NOMO-1 treated with dmso at 0.1 percent for 144 hours (cell line): ENCODE measurements at regions not wholly inside any gene's neighbourhood (a gene's known extent, or its start where the extent isn't known, plus 50 kb on each side); places are given as distances from the start of the nearest gene placed in this dataset.

Source experiments
- DNase-seq: peaks from one replicate; lab custom pipeline; 2025; ENCODE audit not compliant: unreplicated experiment; lab: John Stamatoyannopoulos, UW

DNA sequence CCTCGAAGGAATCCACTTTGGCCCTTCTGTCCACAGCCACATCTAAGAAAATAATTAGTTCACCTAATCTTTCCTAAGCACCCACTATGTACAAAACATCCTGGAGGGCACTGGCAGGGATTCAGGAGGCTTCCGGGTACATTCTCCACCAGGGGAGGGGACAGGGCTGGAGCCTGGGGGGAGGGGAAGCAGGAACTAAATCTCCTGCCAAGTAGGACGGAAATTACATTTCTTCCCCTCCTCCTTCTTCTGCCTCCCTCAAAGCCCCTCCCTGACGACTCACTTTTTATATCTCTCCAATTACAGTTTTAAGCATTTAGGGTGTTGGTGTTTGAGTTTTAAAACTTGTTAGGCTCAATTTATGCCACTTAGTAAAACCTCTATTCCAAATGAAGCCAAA lies 203.1 kb downstream of the BCOR start:
- no peak for DNase-seq

DNA sequence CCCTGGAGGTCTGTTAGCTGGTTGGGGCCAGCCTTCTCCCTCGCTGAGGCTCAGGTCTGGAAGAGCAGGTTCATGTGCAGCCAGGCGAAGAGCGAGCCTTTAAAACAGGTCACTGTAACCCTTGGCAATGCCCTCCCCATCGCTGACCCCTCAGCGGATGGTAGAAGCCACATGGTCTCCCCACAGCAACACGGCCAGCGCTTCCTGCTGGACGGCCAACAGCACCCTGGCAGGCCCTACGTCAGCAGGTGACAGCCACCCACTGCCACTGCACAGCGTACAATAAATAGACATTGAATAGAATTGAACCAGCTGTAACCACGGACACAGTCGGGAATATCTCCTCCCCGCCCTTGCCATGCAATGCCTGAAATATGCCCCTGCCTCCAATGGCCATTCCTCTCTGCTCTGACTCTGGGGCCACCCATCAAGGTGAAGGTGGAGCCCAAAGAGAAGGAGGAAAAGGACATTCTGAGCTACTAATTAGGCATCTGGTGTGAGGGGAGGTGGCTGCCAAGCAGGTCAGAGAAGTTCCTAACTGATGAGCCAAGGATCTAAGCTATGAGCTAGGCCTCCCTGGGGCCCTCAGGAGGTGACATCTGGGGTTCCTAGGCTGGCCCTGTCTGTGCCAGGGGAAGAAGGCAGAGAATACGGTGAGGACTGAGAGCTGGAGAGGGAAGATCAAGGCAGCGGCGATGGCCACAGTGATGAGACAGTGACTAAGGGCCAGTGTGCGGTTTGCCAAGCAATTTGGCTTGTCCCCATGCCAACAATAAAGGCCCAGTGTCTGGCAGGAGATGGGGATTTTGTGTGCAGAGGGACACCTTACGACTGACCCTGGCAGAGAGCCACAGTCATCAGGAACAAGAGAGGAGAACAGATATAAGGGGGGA lies 202.3 kb downstream of the BCOR start:
- no peak for DNase-seq

DNA sequence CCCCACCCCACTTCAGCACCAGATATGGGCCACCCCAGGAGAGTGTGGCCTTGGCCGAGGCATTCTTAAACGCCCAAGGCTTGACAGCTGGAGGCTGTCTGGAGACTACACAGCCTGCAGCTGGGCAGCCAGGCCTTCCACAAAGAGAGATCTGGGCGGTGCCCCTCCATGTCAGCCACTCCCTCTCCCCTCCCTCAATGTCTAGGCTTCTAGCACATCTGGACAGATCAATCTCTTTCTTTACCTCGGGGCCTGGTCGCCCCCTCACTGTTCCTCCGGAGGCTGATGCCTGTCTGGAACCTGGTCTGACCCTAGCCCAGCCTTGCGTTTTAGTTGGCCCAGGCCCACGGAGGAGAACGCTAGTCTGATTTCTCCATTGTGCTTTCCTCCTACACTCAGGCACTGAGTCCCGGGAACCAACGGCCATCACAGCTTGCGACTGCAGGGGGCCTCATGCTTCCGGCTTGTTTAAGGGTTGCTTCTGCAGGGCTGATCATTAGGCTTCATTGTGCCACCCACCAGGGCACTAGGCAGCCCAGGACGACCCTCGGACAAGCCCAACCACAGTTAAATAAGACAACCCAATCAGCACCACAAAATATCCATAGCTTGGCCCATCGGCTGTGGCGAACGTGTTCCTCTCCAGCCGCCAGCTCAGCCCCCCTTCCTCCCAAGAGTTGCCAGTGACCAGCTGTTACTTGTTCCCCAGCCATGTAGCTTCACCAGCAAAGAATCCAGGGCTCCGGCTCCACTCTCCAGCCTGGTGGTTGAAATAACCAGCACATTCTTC lies 200.6 kb downstream of the BCOR start:
- no peak for DNase-seq

DNA sequence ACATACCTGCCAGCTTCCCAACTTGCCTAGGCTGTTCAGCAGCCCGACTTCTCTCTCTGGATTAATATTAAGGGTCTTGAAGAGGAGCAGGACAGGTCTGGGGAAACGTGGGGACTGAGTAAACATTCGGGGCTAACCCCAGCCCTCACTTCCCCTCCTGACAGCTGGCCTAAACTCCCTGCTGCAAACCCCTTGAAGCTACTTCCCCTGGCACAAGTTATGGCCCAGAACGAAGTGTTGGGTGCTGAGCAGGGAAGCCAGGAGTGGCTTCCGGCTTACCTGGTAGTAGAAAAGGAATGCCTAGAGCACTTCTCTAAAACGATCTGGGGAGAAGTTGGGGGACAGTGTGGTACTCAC lies 200.0 kb downstream of the BCOR start:
- no peak for DNase-seq

DNA sequence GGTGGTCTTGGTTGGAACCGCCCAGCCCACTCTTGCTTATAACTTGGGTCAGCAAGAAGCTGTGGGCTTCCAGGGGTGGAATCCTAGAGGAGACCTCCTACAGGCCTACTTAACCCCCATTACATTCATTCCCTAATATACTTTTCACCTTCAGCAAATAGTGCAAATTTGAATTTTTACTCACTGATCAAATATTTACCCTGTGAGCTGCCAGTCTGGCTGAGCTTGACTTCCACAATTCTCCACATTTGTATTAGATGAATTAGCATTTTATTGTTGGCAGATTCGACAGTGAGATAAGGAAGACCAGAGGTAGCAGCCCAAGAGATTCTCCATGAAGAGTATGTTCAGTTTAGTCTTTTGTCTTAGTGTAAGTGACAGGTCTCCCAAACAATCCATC lies 199.6 kb downstream of the BCOR start:
- no peak for DNase-seq

DNA sequence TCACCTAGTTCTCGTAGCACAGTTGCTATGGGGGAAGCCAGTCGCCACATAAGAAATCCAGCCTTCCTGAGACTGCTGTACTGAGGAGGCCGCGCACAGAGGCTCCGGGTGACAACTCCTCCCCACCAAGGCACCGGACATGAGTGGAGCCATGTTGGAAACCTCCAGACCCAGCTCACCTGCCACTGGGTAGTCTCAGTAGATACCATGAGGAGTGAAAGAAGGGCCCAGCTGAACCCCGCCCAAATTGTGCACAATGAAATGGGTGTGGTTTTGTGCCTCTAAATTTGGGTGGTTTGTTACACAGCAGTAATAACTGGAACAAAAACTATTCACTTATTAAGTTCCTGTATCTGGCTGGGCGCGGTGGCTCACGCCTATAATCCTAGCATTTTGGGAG lies 198.7 kb downstream of the BCOR start:
- DNase-seq: no peak

DNA sequence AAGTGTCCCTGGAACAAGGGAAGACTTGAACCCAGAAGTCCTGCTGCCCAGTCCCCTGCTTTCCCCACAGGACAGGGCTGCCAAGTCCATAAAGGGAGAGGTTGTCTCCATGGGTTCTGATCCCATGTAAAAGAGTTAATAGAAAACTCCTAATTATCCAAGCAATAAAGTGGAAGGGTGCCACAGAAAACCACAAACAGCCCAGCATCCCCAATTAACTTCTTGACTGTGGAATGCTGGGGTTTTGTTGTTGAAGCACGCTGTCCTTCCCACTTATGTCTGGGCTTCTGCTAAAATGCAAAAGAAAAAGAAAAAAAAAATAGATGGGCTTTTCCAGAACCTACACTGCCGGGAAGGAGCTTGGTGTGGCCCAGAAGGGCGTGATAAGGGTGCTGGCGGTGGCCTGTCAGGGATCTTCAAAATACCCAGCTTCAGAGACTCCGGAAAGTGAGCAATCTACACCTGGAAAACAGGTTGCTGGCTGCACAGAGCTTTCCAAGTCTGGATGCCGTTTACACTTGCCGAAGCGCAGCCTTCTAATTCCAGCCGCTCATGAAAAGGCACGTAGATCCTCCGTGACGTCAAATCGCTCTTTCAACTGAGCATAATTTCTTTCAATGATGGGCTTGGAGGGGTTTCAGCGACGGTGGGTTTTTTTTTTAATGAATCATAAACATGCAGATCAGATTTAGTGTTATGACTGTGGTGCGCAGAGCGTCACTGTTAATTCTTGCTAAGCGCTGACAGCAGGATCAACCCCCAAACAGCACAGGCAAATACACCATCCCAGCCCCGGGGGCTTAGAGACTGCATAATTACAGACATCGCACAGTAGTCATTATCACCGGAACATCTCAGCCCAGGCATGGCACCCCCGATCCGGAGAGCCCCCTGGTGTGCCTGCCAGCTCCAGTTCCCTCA lies 197.6 kb downstream of the BCOR start:
- no peak for DNase-seq

DNA sequence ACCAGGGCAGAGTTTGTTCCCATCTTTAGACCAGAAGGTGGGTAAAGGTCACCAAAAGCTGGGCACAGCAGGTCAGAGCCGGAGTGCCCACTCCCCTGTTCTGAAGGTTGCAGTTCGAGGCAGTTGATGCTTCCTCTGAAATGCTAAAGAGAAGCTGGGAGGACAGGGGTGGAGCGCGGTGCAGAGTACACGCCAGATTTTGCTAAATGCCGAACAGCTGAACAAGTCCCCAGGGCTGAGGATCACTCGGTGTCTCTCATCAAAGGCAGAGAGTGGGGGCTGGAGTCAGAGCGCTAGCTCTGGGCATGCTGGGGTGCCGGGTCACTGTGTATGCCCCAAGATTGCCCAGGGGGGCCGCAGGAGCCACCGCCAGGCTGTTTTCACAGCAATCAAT lies 197.0 kb downstream of the BCOR start:
- no peak for DNase-seq

DNA sequence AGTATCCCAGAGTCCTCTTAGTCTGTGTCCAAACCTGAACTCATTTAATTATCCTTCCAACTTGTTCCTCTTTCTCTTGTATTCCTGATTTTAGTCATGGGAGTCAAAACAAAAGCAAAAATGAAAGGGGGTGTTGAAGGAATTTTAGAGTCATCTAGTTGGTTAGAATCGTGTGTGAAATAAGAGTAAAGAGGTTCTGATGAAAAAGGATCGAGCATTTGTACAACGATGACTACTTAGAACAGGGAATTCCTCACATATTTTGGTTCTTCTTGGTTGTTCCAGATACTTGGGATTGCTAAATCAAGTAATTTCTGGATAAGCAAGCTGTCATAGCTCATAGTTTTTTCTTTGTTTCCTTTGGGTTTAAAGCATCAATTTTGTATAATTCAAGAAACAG lies 194.4 kb downstream of the BCOR start:
- DNase-seq: no peak

DNA sequence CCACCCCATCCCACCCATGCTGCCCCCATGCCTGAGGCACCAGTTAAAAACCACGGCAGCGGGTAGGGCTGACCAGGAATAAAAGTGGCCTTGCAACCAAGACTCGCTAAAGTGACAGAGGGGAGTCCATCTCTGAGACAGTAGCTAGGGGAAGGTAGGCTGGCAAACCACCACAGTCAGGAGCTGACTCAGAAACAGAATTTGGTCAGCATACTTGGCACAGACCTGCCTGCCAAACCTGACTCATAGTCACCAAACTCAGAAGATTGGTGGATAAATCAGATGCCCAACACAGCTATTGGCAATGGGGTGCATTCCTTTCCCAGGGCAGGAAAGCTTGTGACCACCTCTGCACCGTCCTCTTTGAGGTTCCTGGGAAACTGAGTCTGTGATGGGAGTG lies 193.8 kb downstream of the BCOR start:
- DNase-seq: no peak

DNA sequence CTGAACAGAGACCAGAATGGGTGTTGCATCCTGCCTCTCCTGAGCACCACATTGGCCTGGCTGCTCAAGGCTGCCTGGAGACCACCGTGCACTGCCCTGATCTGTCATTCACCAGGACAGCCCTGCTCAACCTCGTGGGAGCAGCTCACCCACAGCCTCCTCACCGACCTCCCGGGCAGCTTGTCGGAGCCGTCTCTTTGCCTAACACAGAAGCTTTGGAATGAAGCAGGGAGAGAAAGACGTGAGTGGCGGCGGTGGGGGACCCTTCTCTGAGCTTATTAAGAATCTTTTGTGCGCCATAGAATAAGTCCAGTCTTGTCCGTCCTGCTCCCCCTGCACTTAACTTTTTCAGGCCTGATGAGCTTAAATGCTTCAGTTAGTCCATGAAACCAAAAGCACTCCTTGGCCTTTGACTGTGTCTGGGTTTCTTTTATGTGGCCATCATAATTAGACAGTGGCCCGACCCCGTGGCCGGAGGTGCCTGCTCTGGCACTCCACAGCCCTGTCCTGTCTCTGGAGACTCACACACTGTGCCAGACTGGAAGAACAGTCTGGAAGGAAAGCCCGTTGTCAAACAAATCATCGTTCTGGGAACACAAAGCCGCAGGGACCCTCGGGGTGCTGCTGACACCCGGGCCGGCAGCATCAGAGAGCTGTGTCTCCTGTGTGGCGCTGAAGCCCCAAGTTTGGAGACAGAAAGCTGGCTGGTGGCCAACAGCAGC lies 192.8 kb downstream of the BCOR start:
- no peak for DNase-seq

DNA sequence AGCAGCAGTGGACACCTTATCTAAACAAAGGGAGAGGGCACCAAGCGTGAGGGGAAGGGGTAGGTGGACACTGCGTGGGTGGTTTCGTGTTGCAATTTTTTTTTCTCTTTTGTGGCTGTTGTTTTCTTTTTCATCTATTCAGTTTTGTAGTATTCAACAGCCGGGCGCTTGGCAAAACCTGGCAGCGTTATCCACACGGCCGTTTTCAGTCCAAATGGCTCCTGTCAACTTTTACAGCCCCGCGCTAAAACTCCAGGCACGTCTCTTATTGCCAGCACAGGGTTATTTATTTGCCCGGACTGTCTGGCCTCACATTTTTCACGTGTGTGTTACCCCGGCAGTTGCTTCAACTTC lies 192.2 kb downstream of the BCOR start:
- peak; percentile 75 for DNase-seq

DNA sequence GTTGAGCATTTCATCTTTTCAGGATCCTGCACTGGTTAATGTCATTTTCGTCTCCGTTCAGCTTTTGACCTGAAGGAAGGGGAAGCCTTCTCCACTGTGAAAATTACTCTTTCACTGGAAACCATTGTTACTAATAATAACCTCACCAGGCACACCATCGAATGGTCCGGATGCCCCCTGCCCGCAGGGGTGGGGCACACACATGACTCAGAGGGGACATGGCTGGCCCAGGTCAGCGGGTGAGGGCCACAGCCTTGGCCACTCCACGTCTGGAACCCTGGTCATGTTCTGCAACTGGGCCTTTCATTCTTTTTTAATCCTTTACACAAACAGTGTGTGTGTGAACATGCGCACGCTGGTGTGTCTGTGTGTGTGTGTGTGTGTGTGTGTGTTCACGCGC lies 191.8 kb downstream of the BCOR start:
- DNase-seq: no peak

DNA sequence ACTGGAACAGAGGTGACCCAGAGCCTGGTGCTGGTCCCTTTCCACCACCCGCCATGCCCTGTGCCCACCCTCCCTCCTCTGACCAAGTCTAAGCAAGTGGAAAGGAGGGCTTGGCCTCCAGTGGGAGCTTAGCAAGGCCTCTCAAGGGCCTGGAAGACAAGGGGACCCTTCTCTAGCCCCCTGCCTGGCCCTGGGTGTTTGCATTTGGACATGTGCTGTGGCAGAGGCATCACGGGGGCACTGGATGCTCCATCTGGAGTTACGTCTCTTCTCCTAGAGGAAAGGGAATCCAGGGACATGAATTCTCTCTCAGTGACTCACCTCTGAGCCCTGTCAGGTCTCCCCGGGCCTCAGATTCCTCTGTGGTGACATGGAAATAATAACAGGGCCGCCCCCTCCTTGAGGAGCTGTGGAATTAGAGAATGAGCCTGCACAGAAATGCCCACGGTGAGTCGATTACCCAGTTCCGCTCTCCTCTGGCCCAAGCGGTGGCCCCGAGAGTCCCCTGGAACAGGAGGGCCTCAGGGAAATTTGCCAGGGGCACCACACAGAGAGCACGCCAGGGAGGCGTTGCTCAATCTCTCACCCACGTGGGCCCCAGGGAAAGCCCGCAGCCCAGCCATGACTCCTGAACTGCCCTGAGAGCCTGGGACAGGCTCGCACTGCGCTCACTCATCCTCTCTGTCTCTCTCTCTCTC lies 189.6 kb downstream of the BCOR start:
- peak; percentile 44 for DNase-seq

DNA sequence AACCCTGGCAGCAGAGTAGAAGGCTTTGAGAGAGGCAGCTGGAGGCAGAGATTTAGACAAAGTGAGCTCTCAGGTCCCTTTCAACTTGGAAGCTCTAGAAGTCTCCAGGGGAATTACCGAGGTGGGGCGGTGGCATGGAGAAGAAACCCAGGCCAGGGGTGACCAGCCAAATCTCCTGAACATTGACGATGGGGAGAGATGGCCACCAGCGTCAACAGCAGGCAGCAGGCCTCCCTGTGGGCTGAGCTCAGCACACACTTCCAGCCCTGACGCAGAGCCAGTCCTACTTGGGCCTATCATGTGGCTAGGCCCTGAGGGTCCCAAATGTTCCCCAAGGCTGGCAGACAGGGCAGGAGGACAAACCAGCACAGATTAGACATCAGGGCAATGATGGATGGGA lies 187.8 kb downstream of the BCOR start:
- DNase-seq: no peak

DNA sequence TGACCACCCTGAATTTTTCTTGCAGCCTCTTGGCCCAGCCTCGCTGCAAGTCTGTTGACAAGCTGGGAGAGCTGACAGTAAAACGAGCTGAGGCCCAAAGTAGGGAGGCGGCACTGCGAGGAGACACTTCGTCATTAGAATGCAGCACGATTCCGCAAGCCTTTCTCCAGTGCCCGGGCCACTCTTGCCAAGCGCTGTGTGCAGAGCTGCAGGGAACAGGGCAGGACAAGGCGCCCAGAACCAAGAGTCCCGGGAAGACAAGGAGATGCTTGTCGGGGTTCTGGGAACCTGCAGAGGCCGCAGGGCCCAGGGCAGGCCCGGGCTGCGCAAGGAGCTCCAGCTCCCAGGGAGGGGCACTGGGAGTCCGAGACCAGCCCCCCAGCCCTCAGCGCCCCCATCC lies 187.1 kb downstream of the BCOR start:
- no peak for DNase-seq

DNA sequence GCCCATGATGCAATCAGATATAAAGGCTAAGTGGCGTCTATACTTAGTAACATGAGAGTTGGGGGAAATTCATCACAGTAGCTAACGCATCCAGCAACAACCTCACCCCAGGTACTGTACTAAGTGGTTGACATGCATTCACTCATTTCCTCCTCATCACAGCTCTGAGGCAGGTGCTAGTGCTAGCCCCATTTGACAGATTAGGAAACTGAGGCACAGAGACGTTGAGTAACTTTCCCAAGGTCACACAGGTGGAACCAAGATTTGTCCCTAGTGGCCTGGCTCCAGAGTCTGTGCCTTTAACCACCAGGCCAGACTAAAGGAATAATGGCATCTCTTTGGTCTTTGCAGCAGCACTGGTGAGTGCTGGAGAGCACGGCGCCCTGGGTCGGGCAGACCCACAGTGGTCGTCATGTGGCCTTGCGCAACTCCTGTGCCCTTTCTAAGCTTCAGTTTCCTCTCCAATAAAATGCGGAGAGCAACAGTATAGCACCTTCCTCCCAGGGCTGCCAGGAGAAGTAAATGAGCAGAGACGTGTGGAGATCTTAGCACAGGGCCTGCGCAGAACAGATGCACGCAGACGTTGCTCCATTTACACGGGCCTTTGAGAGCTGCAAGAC lies 186.4 kb downstream of the BCOR start:
- DNase-seq: no peak

DNA sequence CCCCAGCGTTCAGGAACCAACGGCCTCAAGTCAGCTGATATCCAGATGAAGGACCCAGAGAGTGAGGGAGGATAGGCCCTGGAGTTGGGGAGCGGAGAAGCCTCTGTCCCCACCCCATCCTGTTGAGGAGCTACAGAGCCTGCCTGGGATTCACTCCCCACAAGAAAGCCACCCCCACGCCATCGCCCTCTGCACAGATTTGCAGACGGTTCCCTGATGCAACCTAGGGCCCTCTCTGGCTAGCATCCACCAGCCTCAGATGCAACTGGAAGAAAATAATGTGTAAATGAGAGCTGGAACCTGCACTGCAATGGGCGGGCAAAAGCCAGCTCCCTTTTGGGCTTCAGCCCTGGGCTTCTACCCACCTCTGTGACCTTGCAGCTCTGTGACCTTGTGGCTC lies 185.6 kb downstream of the BCOR start:
- no peak for DNase-seq

DNA sequence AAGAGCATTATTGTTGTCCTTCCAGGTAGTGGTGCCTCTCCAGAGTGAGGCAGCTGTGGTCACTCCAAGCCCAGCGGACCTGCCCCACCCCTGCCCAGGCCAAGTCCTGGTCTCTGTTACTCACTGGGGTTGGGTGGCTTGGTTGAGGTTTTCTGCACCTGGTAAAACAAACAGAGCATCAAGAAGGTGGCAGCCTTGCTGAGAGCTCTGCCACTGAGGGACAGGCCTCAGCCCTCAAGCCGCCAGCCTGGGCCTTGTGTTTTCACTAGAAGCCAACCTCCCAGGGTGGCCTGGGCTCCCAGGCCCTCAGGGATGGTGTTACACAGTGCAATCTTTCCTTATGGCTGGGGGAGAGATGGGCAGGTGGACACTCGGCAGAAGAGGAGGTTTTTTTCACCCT lies 182.7 kb downstream of the BCOR start:
- DNase-seq: no peak

DNA sequence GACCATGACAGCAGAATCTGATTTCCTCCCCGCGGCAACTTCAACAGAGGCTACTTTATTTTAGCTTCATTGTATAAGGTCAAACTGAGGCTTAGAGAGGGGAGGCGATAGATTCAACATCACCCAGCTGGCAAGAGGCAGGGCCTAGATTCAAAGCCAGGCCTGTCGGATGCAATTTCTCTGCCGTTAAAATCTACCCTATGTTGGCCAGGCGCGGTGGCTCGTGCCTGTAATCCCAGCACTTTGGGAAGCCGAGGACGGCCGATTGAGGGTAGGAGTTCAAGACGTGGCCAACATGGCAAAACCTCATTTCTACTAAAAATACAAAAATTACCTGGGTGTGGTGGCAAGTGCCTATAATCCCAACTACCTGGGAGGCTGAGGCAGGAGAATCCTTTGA lies 182.2 kb downstream of the BCOR start:
- no peak for DNase-seq
